CD4-positive, alpha-beta T cell treated with Interleukin-15 for 1 hour (primary cell): ENCODE measurements at regions not wholly inside any gene's neighbourhood (a gene's known extent, or its start where the extent isn't known, plus 50 kb on each side); places are given as distances from the start of the nearest gene placed in this dataset.
"Not testable (repeated sequence)": the region's sequence is repeated elsewhere in the genome, so short reads cannot be mapped to it uniquely, and the experiment has no call there.

Source experiments
- DNase-seq: peaks from one replicate; pipeline ENCODE4 v3.0.0-alpha.2; 2020

- DNase-seq, result no peak
These were observed 1960.9 kb upstream of the DEFB115 start for GRCh38 chr20:29296256-29297230.

GRCh38 chr20:29297411-29298270 is 1959.8 kb upstream of the DEFB115 start:
- DNase-seq, result no peak

- no peak for DNase-seq
These were observed 1959.2 kb upstream of the DEFB115 start for GRCh38 chr20:29298271-29298590.

GRCh38 chr20:29298759-29299613 is 1958.5 kb upstream of the DEFB115 start:
- no peak for DNase-seq

- no peak for DNase-seq
These were observed 1957.5 kb upstream of the DEFB115 start for GRCh38 chr20:29299811-29300578.

GRCh38 chr20:29300579-29301551 is 1956.6 kb upstream of the DEFB115 start:
- DNase-seq, result no peak

GRCh38 chr20:29301624-29302259 is 1955.7 kb upstream of the DEFB115 start:
- no peak for DNase-seq

- DNase-seq, result no peak
These were observed 1954.4 kb upstream of the DEFB115 start for GRCh38 chr20:29302979-29303644.

- no peak for DNase-seq
These were observed 1950.9 kb upstream of the DEFB115 start for GRCh38 chr20:29306390-29307072.

GRCh38 chr20:29307484-29307883 is 1950.0 kb upstream of the DEFB115 start:
- DNase-seq, result not testable (repeated sequence)

GRCh38 chr20:29308956-29309355 is 1948.5 kb upstream of the DEFB115 start:
- not testable (repeated sequence) for DNase-seq

- not testable (repeated sequence) for DNase-seq
These were observed 1948.0 kb upstream of the DEFB115 start for GRCh38 chr20:29309481-29309880.

GRCh38 chr20:29311046-29311445 is 1946.4 kb upstream of the DEFB115 start:
- DNase-seq, result not testable (repeated sequence)

- DNase-seq, result not testable (repeated sequence)
These were observed 1944.8 kb upstream of the DEFB115 start for GRCh38 chr20:29312679-29313078.

GRCh38 chr20:29313481-29313880 is 1944.0 kb upstream of the DEFB115 start:
- DNase-seq, result no peak

- no peak for DNase-seq
These were observed 1943.2 kb upstream of the DEFB115 start for GRCh38 chr20:29314294-29314693.

- DNase-seq, result no peak
These were observed 1938.5 kb upstream of the DEFB115 start for GRCh38 chr20:29318871-29319461.

GRCh38 chr20:29319725-29320124 is 1937.7 kb upstream of the DEFB115 start:
- no peak for DNase-seq
